HFF-Myc (cell line): ENCODE measurements at regions not wholly inside any gene's neighbourhood (a gene's known extent, or its start where the extent isn't known, plus 50 kb on each side); places are given as distances from the start of the nearest gene placed in this dataset.
"Not testable (repeated sequence)": the region's sequence is repeated elsewhere in the genome, so short reads cannot be mapped to it uniquely, and the experiment has no call there.

Experiments
- DNase-seq: peaks from one replicate; pipeline ENCODE4 v3.0.0-alpha.2; 2011; ENCODE audit warnings: low read depth; ENCODE audit errors: extremely low read depth
- H3K4me3 ChIP-seq: replicated peaks from 2 replicates; pipeline ENCODE4 v1.5.1; 2011; ENCODE audit warnings: low read depth, mild to moderate bottlenecking, control low read depth, low read length
- TF ChIP-seq, protein P1 (sequence below): IDR thresholded peaks from 2 replicates; pipeline ENCODE4 v1.5.1; 2012; ENCODE audit warnings: mild to moderate bottlenecking, low read depth, low read length, control low read depth; ENCODE audit errors: missing control alignments

DNA sequence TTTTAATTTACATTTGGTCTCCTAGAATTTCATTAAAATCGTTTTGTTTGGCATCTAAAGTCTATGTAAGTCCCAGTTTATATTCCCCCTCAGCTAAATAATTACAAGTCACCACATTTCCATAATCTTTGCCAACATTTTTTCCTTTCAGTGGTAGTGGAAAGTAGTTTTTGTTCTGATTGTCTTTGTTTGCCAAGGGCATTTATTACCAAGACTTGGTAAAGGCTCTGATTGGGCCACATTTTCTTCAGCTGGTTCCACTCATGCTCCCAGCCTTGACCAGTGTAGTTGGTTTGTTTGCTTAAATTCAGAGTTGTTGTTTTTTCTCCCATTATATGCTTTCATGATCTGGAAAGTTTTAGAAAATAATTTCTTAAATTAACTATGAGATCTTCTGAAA lies 153.4 kb upstream of the MME start:
- DNase-seq = no peak
- TF ChIP-seq, protein P1, sequence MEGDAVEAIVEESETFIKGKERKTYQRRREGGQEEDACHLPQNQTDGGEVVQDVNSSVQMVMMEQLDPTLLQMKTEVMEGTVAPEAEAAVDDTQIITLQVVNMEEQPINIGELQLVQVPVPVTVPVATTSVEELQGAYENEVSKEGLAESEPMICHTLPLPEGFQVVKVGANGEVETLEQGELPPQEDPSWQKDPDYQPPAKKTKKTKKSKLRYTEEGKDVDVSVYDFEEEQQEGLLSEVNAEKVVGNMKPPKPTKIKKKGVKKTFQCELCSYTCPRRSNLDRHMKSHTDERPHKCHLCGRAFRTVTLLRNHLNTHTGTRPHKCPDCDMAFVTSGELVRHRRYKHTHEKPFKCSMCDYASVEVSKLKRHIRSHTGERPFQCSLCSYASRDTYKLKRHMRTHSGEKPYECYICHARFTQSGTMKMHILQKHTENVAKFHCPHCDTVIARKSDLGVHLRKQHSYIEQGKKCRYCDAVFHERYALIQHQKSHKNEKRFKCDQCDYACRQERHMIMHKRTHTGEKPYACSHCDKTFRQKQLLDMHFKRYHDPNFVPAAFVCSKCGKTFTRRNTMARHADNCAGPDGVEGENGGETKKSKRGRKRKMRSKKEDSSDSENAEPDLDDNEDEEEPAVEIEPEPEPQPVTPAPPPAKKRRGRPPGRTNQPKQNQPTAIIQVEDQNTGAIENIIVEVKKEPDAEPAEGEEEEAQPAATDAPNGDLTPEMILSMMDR = no peak
- no peak overlapping the region for H3K4me3 ChIP-seq

DNA sequence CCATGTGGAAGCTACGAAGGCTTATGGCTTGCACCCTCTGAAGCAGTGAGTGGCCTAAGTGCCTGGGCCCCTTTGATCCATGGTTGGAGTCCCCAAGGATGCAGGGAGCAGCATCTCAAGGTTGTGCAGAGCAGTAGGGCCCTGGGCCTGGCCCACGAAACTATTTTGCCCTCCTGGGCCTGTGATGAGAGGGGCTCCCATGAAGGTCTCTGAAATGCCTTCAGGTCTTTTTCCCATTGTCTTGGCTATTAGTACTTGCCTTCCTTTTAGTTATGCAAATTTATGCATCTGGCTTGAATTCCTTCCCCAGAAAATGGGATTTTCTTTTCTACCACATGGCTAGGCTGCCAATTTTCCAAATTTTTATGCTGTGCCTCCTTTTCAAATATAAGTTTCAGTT lies 158.8 kb upstream of the MME start:
- DNase-seq = no peak
- no peak overlapping the region for H3K4me3 ChIP-seq
- TF ChIP-seq, protein P1 = no peak

DNA sequence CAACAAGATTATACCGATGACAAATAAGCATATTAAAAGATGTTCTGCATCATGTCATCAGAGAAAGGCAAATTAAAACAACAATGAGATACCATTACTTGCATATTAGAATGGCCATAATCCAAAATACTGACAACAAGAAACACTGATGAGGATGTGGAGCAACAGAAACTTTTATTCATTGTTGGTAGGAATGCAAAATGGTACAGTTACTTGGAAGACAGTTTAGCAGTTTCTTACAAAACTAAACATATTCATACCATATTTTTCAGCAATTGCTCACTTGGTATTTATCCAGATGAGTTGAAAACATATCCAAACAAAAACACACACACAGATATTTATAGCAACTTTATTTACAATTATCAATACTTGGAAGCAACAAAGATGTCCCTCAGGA lies 160.9 kb upstream of the MME start:
- DNase-seq = no peak
- TF ChIP-seq, protein P1 = no peak
- no peak overlapping the region for H3K4me3 ChIP-seq

DNA sequence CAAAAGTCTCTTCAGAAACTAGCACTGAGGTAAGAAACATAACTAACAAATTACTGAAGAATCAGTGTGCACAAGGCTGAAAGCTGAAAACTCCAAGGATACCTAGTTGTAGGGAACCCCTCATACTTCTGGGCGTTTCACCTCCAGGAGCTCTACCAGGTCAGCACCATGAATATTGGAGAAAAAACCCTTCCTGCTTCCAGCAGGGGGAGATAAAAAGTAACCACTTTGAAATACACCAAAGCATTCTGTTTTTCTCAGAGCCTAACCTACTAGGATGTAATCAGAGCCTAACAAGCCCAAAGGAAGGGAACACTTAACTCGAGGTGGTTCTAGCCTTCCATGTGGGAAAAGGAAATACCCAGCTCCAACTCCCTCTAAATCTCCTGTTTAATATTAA lies 175.8 kb upstream of the MME start:
- TF ChIP-seq, protein P1 = peak; percentile 23
- DNase-seq = no peak
- H3K4me3 ChIP-seq = no peak overlapping the region

DNA sequence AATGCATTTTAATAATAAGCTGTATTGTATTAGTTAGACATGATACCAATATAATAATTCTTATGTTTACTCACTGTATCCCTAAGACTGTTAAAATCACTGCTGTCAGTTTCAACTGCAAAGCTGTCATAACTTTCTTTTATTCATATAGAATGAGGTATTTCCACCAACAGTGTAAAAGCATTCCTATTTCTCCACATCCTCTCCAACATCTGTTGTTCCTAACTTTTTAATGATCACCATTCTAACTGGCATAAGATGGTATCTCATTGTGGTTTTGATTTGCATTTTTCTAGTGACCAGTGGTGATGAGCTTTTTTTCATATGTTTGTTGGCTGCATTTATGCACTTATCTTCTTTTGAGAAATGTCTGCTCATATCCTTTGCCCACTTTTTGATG lies 177.6 kb upstream of the MME start:
- H3K4me3 ChIP-seq, DNase-seq: not testable (repeated sequence)

DNA sequence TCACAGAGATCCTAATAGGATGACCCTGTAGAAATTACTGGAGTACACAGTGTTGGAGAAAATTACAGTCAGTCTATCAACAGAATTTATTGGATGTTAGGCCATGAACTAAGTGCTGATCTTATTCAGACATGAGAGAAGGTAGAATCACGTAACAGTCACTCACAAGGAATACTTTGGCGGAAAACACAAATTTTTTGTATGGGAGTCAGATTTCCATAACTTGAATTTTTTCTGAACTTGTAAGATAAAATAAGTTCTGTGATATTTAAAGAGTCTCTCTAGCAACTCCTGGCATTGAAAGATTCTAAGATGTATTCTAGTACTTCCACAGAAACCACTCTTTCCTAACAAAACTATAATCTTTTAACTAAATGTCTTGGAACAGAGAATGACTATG lies 178.8 kb upstream of the MME start:
- no peak overlapping the region for H3K4me3 ChIP-seq
- DNase-seq = no peak
- TF ChIP-seq, protein P1 = no peak

DNA sequence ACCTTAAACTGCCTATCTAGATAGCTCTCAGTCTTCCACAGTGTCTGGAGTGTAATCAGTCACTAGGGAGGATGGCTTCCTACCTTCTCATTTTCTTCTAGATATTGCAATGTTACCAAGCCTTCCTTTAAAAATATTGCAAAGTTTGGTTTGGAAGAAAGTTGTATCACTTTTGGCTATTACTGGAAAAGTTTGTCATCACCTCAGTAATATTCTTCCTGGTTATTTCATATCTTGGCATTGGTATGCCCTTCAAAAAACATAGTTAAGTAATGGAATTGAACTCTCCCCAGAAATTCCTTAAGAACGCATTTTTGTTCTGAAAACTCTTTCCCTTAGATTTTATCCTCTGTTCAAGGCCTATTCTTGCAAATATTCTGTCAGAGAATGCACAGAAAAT lies 179.3 kb upstream of the MME start:
- no peak for DNase-seq
- no peak overlapping the region for H3K4me3 ChIP-seq
- TF ChIP-seq, protein P1 = no peak
